K562 (cell line): ENCODE measurements at regions not wholly inside any gene's neighbourhood (a gene's known extent, or its start where the extent isn't known, plus 50 kb on each side); places are given as distances from the start of the nearest gene placed in this dataset.
A peak's percentile ranks its signal among the peaks of the same experiment; 100 is the strongest.

Experiments
- CTBP1 ChIP-seq: fragments of 450-650 bp; IDR thresholded peaks from 2 replicates; pipeline ENCODE4 v1.6.1; 2016; ENCODE audit warnings: borderline replicate concordance
- ESRRA ChIP-seq: fragments of 450-650 bp; IDR thresholded peaks from 2 replicates; pipeline ENCODE4 v1.6.1; 2014; ENCODE audit warnings: low read depth, mild to moderate bottlenecking, moderate library complexity, borderline replicate concordance
- MECOM ChIP-seq: fragments of 250-450 bp; sonication (Bioruptor Pico); IDR thresholded peaks from 2 replicates; pipeline ENCODE4 v1.8.0; 2022; ENCODE audit warnings: inconsistent platforms
- RBBP5 ChIP-seq: fragments of 200-600 bp; sonication (generic); IDR thresholded peaks from 2 replicates; pipeline ENCODE4 v1.6.1; 2012; ENCODE audit warnings: borderline replicate concordance, mild to moderate bottlenecking, low read length, control low read depth, inconsistent platforms; ENCODE audit not compliant: insufficient read depth, poor library complexity, severe bottlenecking
- REST ChIP-seq, 2 experiments: fragments of 450-650 bp; formaldehyde crosslinking in 1 of 2; IDR thresholded peaks; 2 replicates each; pipeline versions ENCODE4 v1.4.0 to v1.6.1; 2014 to 2020; ENCODE audit warnings: mild to moderate bottlenecking in 2 of 2, borderline replicate concordance in 1 of 2, low read depth in 1 of 2
- SOX6 ChIP-seq: fragments of 450-650 bp; IDR thresholded peaks from 2 replicates; pipeline ENCODE4 v1.6.1; 2014; ENCODE audit warnings: mild to moderate bottlenecking

- peak; percentile 14; the same call in 1 of the 2 replicates for TF ChIP-seq REST (IDR thresholded peaks at IDR 0.05; ENCODE audit: borderline replicate concordance)
- no peak for TF ChIP-seq REST (CRISPR knock-in tag; IDR thresholded peaks at IDR 0.05; ENCODE audit: low read depth)
- peak; percentile 77; the same call in 1 of the 2 replicates for TF ChIP-seq SOX6
- peak; percentile 83; the same call in 1 of the 2 replicates for TF ChIP-seq CTBP1
- peak; percentile 78; the same call in 1 of the 2 replicates for TF ChIP-seq ESRRA
- TF ChIP-seq MECOM (CRISPR knock-in tag): no peak
- TF ChIP-seq RBBP5: no peak
Measured at GRCh38 chr7:156209087-156209486, 396.8 kb upstream of the SHH start (continued).
